ENCODE measurements at regions not wholly inside any gene's neighbourhood (a gene's known extent, or its start where the extent isn't known, plus 50 kb on each side); places are given as distances from the start of the nearest gene placed in this dataset.

- peak; percentile 77 for DNase-seq (ENCODE audit: low read depth)
- no peak overlapping the region for H3K4me3 ChIP-seq (replicated peaks; ENCODE audit: low read depth, low read length)
- no peak for TF ChIP-seq CTCF (IDR thresholded peaks at IDR 0.05; ENCODE audit: low read length, missing control alignments)
Measured at GRCh38 chr11:130726234-130727037, 189.8 kb downstream of the SNX19 start.

GRCh38 chr11:130727157-130728119 lies 188.8 kb downstream of the SNX19 start:
- TF ChIP-seq CTCF (IDR thresholded peaks at IDR 0.05; ENCODE audit: low read length, missing control alignments) = no peak
- no peak for DNase-seq (ENCODE audit: low read depth)
- no peak overlapping the region for H3K4me3 ChIP-seq (replicated peaks; ENCODE audit: low read depth, low read length)

GRCh38 chr11:130728185-130729180 lies 187.8 kb downstream of the SNX19 start:
- TF ChIP-seq CTCF (IDR thresholded peaks at IDR 0.05; ENCODE audit: low read length, missing control alignments) = no peak
- no peak overlapping the region for H3K4me3 ChIP-seq (replicated peaks; ENCODE audit: low read depth, low read length)
- DNase-seq (ENCODE audit: low read depth) = no peak

- DNase-seq (ENCODE audit: low read depth) = no peak
- no peak for TF ChIP-seq CTCF (IDR thresholded peaks at IDR 0.05; ENCODE audit: low read length, missing control alignments)
Measured at GRCh38 chr11:130729193-130729592, 187.1 kb downstream of the SNX19 start.

GRCh38 chr11:130729678-130730300 lies 186.5 kb downstream of the SNX19 start:
- no peak overlapping the region for H3K4me3 ChIP-seq (replicated peaks; ENCODE audit: low read depth, low read length)
- peak; percentile 26 for DNase-seq (ENCODE audit: low read depth)
- no peak for TF ChIP-seq CTCF (IDR thresholded peaks at IDR 0.05; ENCODE audit: low read length, missing control alignments)

More at GRCh38 chr11:130729193-130729592, 187.1 kb downstream of the SNX19 start:
- no peak overlapping the region for H3K4me3 ChIP-seq (replicated peaks; ENCODE audit: low read depth, low read length)

GRCh38 chr11:130731401-130731800 lies 184.9 kb downstream of the SNX19 start:
- no peak for DNase-seq (ENCODE audit: low read depth)
- no peak overlapping the region for H3K4me3 ChIP-seq (replicated peaks; ENCODE audit: low read depth, low read length)
- TF ChIP-seq CTCF (IDR thresholded peaks at IDR 0.05; ENCODE audit: low read length, missing control alignments) = no peak

Data from fibroblast of pulmonary artery (primary cell).